Cardiac muscle cell (in vitro differentiated cells and primary cell): ENCODE measurements at regions not wholly inside any gene's neighbourhood (a gene's known extent, or its start where the extent isn't known, plus 50 kb on each side); places are given as distances from the start of the nearest gene placed in this dataset.
A peak's percentile ranks its signal among the peaks of the same experiment; 100 is the strongest.

Source experiments
- DNase-seq, 2 donors: peaks; one replicate each; pipeline versions ENCODE4 v3.0.0 to v3.0.0-alpha.2; 2010 to 2017; ENCODE audit warnings: low read depth in 1 of 2, low spot score in 1 of 2
- H3K27ac ChIP-seq: fragments of 200-600 bp; sonication (generic); 2 replicates; pipeline ENCODE4 v1.5.1; 2016
- H3K27me3 ChIP-seq: fragments of 200-600 bp; sonication (generic); 2 replicates; pipeline ENCODE4 v1.6.0; 2016; ENCODE audit warnings: control low read depth
- H3K36me3 ChIP-seq: fragments of 200-600 bp; sonication (generic); 2 replicates; pipeline ENCODE4 v1.5.1; 2016; ENCODE audit warnings: control low read depth
- H3K4me1 ChIP-seq: fragments of 200-600 bp; sonication (generic); 2 replicates; pipeline ENCODE4 v1.8.1; 2017; ENCODE audit warnings: low read depth, mild to moderate bottlenecking, mixed run types
- H3K4me3 ChIP-seq: fragments of 200-600 bp; sonication (generic); 2 replicates; pipeline ENCODE4 v1.5.1; 2016; ENCODE audit warnings: mild to moderate bottlenecking
- H3K9me3 ChIP-seq: fragments of 200-600 bp; sonication (generic); 2 replicates; pipeline ENCODE4 v1.5.1; 2017; ENCODE audit warnings: low read depth, mild to moderate bottlenecking, control low read depth
- CTCF ChIP-seq: IDR thresholded peaks from 2 replicates; pipeline ENCODE4 v1.5.1; 2012; ENCODE audit warnings: low read depth, mild to moderate bottlenecking, low read length

GRCh38 chr11:134476435-134477021 lies 64.5 kb upstream of the B3GAT1 start:
- no peaks in the 10 kb centered on the region for H3K9me3 ChIP-seq
- TF ChIP-seq CTCF: no peak
- no peaks in the 10 kb centered on the region for H3K36me3 ChIP-seq
- no peak overlapping the region for H3K27ac ChIP-seq
- DNase-seq: peak; percentile 0 to 85
- no peak overlapping the region for H3K4me3 ChIP-seq
- H3K4me1 ChIP-seq: no peaks in the 10 kb centered on the region
- peaks cover 5% of the 10 kb centered on the region for H3K27me3 ChIP-seq

- Histone ChIP-seq H3K4me1 (no peaks in the 10 kb centered on the region), H3K27ac (no peak overlapping the region), H3K27me3 (peaks cover 5% of the 10 kb centered on the region), H3K9me3 (no peaks in the 10 kb centered on the region), H3K4me3 (no peak overlapping the region), H3K36me3 (no peaks in the 10 kb centered on the region)
- TF ChIP-seq CTCF: no peak
- DNase-seq: no peak
Observed at GRCh38 chr11:134475951-134476350, 63.9 kb upstream of the B3GAT1 start.

- no peak for DNase-seq
Observed at GRCh38 chr11:134474942-134475341, 62.9 kb upstream of the B3GAT1 start.

GRCh38 chr11:134474070-134474860 lies 62.2 kb upstream of the B3GAT1 start:
- Histone ChIP-seq H3K9me3 (no peaks in the 10 kb centered on the region), H3K4me3 (no peak overlapping the region), H3K36me3 (no peaks in the 10 kb centered on the region), H3K27me3 (peaks cover 5% of the 10 kb centered on the region), H3K4me1 (no peaks in the 10 kb centered on the region), H3K27ac (no peak overlapping the region)
- DNase-seq: no peak
- no peak for TF ChIP-seq CTCF

More at GRCh38 chr11:134474942-134475341, 62.9 kb upstream of the B3GAT1 start:
- Histone ChIP-seq H3K27me3 (peaks cover 5% of the 10 kb centered on the region), H3K9me3 (no peaks in the 10 kb centered on the region), H3K27ac (no peak overlapping the region), H3K4me3 (no peak overlapping the region), H3K4me1 (no peaks in the 10 kb centered on the region), H3K36me3 (no peaks in the 10 kb centered on the region)
- no peak for TF ChIP-seq CTCF

- Histone ChIP-seq H3K27me3 (peaks cover 6% of the 10 kb centered on the region), H3K4me3 (no peak overlapping the region), H3K36me3 (no peaks in the 10 kb centered on the region), H3K27ac (no peak overlapping the region), H3K4me1 (no peaks in the 10 kb centered on the region), H3K9me3 (no peaks in the 10 kb centered on the region)
- TF ChIP-seq CTCF: no peak
- no peak for DNase-seq
Observed at GRCh38 chr11:134471716-134472455, 59.8 kb upstream of the B3GAT1 start.
